Myocyte (in vitro differentiated cells): ENCODE measurements at regions not wholly inside any gene's neighbourhood (a gene's known extent, or its start where the extent isn't known, plus 50 kb on each side); places are given as distances from the start of the nearest gene placed in this dataset.

ENCODE experiments used
- DNase-seq: peaks from one replicate; pipeline ENCODE4 v3.0.0-alpha.2; 2012; ENCODE audit warnings: low read depth

GRCh38 chr11:31910950-31911576 lies 99.9 kb upstream of the PAX6 start:
- DNase-seq = no peak

DNA sequence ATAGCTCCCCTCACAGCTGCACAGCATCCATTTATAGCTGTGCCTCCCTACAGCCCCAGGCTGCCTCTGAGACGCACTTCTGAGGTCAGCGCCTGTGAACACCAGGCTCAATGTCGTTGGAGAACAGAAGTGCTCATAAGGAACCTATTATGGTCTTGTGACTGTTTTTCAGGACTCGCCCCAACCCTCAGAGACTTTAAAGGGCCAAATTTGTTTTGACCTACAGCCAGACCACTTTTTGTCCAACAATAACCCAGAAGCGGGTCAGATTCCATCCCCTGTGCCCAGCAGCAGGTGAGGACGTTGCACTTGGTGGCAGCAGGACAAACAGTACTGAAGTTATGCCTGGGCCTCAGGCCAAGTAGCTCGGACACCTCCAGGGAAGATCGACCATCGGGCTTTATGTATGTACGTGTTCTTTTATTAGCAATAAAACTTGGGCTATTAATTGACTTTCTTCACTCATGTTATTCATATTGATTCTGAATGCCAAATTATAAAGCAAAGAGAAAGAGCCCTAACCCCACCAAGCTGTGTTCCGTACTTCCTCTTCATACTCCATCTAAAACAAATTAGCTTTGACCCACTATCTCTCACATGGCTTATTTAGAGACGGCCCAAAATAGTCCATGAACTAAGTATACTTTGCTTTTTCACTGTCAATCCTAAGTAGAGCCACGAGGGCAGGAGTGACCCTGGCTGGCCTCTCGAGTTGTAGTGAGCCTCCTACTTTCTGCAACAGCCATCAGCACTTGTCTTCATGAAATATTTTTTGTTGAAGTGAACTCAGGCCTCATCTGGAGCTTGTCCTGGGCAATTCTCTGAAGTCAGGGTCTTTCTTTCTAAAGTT lies 92.3 kb upstream of the PAX6 start:
- peak; percentile 20 for DNase-seq

GRCh38 chr11:31902706-31903105 lies 91.6 kb upstream of the PAX6 start:
- DNase-seq = no peak

GRCh38 chr11:31895926-31896325 lies 84.8 kb upstream of the PAX6 start:
- DNase-seq = no peak

DNA sequence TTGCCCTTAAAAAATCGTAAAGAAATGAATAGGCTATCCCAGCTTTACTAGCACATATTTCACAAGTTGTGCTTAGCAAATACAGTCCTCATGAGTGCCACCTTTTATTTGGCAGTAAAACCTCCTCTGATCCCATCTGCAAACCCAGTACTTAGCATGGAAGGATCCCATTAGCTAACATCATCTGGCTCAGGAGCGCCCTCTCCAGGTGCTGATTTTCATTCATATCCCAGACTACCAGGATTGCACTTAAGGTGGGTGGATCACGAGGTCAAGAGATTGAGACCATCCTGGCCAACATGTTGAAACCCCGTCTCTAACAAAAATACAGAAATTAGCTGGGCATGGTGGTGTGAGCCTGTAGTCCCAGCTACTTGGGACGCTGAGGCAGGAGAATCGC lies 76.1 kb upstream of the PAX6 start:
- DNase-seq = no peak

DNA sequence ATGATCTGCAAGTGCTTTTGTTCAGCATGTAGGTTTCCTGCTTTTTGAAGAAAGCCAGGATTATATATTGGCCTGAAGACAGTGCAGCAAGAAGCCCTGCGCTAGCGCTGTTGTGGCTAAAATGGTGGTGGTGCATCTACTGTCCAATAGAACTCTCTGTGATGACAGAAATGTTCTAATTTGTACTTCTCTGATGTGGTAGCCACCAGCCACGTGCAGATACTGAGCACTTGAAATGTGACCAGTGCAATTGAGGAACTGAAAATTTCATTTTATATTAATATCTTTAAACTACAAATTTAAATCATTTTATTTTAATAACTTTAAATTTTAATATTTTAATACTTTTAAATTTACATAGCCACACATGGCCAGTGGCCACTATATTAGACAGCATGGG lies 73.0 kb upstream of the PAX6 start:
- no peak for DNase-seq

DNA sequence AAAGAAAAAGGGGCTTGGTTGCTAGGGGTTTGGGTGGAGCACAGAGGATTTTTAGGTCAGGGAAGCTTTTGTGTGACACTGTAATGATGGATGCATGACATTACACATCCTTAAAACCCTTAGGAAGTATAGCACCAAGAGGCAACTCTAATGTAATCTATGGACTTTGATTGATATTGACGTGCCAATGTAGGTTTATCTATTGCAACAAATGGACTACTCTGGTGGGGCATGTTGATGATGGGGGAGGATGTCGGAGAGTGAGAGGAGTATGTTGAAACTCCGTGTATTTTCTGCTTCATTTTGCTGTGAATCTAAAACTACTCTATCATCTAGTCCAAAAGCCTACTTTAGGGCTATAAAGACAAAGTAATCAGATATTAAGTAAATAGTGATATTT lies 72.3 kb upstream of the PAX6 start:
- no peak for DNase-seq

DNA sequence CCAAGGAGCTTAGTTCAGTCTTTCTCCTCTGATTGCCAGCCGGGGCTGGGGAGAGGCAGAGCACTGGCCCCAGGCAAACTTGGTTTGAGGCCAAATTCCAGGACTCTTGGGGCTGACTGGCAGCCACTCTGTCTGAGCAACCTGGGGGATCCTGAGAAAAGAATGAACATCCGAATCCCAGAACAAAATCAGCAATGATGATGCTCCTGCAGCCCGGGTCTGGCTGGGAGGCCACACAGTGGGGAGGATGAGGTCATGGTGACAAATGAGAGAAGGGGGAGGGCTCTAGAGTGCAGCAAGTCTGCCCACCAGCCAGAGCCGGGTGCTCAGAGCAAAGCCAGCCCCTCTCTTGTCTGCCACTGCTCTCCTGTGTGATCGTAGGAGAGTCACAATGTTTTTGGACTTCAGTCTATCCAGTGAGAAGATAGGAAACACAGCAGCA lies 71.8 kb upstream of the PAX6 start:
- no peak for DNase-seq

GRCh38 chr11:31881825-31882224 lies 70.7 kb upstream of the PAX6 start:
- no peak for DNase-seq

GRCh38 chr11:31879681-31880080 lies 68.6 kb upstream of the PAX6 start:
- DNase-seq = no peak

- no peak for DNase-seq
Observed at GRCh38 chr11:31877863-31878262, 66.7 kb upstream of the PAX6 start.

- no peak for DNase-seq
Observed at GRCh38 chr11:31877083-31877482, 66.0 kb upstream of the PAX6 start.

DNA sequence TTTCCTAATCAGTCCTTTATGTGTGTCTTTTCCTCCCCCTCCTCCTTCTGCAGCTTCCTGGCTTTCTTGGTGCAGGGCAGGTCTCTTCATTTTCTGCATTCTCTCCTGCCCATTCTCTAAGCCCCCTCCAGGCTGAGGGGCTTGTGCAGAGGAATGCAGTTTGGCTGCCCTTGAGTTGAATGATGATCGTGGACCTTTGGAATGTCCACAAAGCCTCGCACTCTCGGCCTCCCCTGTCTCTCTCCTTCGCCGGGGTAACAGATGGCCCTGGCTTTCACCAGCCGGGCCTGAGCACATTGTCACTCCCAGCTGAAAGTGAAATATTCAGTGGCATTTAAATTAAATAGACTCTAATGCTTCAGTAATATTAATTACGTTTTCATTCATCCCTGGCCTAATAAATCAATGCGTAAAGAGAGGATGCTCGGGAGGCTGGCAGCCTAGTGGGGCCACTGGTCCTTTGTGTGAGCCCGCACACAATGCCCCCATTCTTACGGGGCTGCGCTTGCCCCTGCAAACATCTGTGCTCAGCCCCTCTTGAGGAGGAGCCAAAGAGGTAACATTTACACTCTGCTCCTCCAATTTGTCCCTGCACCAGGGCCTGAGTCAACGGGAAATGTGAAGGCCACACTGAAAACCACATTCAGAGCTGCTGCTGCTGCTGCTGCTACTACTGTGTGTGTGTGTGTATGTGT lies 64.9 kb upstream of the PAX6 start:
- no peak for DNase-seq

GRCh38 chr11:31874631-31875191 lies 63.6 kb upstream of the PAX6 start:
- no peak for DNase-seq

DNA sequence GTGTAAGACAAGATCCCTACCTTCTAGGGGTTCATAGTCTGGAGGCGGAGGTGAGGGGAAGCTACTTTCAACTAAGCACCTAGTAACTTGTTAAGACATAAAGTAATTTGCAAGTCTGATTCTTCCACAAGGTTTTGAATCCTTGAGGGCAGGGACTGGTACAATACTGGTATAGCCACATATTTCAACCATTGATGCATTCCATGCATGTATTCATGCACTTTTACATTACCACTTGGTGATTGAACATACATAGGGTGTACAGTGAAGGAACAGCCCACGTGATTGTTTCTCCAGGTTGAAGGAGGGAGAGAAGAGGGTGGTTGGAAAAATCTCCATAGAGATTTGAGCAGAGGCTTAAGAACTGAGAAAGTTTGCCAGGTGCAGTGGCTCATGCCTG lies 62.0 kb upstream of the PAX6 start:
- no peak for DNase-seq

GRCh38 chr11:31872076-31872443 lies 60.9 kb upstream of the PAX6 start:
- DNase-seq = no peak

DNA sequence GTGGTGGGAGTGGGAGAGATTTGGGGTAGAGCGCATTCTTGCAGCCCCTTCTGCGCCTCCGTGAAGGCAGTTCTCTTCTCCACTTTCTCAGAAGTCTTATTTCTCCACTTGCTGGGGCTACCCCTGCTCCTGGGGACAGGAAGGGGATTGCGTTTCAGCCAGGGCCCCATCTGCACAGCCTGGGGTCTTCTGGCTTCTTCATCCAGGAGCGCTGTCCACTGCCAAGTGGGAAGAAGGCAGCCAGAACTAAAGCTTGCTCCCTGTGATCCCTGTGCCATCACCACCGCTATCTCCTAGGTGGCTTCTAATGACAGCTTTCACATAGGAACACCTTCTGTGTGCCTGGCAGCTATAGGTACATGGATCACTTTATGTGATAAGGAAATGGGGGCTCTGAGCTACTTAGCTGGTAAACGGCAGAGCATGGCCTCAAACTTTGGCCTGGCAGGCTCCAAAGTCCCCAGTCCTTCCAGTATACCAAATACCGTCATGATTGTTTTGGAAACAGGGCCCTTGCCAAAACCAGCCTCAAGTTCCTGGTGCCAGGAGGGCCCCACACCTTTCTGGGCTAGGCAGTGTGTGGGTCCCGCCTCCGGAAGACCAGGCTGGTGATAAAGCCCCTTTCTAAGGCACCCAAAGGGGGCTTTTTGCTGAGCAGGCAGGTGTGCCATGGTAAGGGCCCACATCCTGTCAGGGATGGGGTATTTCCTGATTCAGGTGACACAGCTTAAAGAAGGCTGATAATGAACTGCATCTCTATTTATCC lies 60.4 kb upstream of the PAX6 start:
- no peak for DNase-seq

GRCh38 chr11:31870609-31871309 lies 59.6 kb upstream of the PAX6 start:
- peak; percentile 81 for DNase-seq

DNA sequence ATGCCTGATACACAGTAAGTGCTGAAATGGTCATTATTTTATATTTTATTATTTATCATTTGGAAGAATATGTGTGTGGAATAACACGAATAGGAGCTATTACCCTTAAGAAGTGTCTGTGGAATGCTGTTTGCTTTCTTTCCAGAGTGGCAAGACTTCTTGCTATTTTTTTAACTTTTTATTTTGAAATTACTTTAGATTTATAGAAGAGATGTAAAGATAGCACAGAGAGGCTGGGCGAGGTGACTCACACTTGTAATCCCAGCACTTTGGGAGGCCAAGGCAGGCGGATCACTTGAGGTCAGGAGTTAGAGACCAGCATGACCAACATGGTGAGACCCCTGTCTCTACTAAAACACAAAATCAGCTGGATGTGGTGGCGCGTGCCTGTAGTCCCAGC lies 58.9 kb upstream of the PAX6 start:
- no peak for DNase-seq

DNA sequence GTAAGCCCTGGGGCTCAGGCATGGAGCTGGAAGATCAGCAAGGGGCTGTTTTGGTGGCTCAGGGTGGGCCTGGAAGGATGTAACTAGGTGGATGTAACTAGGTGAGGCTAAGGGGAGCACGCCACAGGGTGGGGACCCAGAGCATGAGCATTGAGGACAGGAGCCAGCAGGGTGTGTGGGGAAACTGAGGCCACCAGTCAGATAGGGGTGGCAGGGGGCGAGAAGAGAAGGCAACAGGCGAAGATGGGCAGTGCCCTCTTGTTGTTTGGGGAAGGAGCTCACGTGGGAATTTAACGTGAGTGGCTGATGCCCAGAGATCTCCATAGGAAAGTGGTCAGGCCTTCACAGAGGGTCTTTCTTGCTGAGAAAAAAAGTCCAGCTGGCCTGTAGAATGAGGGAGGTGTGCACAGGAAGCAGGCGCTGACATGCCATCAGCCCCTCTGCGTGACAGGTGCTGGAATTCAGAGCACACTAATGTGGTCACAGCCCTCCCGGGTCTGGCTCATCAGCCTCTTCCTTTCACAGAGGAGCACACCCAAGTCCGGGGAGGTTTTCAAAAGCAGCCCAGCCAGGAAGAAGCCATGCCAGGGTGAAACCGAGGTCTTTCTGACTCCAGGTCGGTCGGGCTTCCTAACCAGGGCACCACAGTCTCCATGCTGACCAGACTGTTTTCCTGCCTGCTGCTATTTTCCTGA lies 54.6 kb upstream of the PAX6 start:
- DNase-seq = no peak
